Posterior vena cava (tissue), 2 donors: ENCODE measurements at regions not wholly inside any gene's neighbourhood (a gene's known extent, or its start where the extent isn't known, plus 50 kb on each side); places are given as distances from the start of the nearest gene placed in this dataset.

Source experiments
- DNase-seq: peaks from one replicate; pipeline ENCODE4 v3.0.0-alpha.2; 2020; ENCODE audit warnings: low spot score
- intact Hi-C, 2 donors: fragments of 100-400 bp; cut with DNase I; formaldehyde crosslinking; loops; one replicate each; pipeline versions ENCODE4 v1.14.1 to v1.14.2; 2022 to 2023
- donor health status: DM: yes; HTN: yes; CAD: no.
- donor health status: DM: yes; HTN: yes; CAD: no.

DNA sequence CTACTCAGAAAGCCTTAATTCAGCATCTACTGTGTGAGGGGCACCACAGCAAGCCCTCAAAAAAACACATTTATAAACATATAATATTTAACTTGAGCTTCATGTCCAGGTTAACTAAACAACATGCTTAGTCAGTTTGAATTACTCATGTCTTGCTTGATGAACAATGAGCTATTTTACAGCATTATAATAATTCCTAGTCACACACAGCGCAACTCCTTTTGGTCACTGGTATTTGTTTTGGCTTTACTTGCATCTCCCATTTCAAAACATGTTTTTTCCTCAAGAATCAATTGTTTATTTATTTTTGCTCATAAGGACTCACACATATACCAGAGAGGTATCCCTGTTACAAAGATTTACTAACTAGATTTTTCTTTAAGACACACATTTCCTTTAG, 616.7 kb upstream of the DAB2 start:
- no peak for DNase-seq
- intact Hi-C loops, result loop anchor here in 1 of 2 donors (10.0 kb wide), 1 partner anchor 267 kb away; no protein-coding TSS in a partner anchor

DNA sequence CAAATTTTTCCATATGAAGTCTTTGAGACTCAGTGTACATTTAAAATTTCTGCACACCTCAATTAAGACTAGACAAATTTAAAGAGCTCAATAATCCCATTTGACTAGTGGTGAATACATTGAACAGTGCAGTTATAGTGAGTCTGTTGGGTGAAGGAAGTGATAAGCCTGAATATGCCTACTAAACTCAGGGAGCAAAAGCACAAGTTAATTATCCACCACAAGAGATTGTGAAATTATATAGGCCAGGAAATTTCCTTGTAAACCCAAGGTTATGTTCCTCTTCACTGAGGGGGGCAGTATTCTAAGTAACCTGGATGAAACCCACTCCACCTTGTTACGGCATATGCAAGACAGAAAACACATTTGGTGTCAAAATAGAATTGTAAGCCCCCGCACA, 612.9 kb upstream of the DAB2 start:
- no peak for DNase-seq

DNA sequence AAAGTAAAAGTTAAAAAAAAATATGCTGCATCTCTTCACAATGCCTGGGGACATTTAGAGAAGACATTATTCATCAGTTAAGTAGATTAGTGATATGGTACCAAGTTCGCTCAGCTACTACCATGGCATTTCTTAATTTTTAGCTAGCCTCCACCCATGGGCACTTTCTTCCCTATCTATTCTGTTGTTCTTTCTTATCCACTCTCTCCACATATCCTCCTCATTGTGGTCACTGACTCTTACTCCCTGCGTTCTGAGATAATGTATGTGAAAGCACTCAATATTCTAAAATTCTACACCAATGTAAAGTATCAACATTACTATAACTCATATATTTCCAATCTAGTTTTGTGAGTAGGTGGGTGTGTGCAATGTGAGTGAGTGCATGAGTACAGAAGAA, 609.7 kb upstream of the DAB2 start:
- no peak for DNase-seq
- intact Hi-C loops, result no loop called here

More for the DNA sequence above, 612.9 kb upstream of the DAB2 start:
- intact Hi-C loops, result no loop called here

DNA sequence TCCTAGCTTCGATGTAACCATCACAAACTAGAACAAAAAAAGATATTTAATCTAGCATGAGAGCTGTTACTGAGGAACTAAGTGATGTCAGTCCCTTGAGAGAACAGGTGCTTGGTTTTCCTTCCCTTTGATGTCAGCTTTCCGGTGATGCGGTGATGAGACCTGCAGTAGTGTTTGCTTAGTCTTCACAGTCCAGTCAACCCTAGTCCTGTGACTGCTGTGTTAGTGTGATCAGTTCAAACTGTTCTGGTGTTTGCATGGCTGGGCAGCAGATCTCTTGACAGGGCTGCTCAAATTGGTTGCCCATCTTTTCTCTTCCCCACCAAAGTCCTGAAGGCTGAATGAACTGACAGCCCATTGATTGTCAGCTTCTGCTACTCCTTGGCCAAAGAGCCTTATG, 608.6 kb upstream of the DAB2 start:
- intact Hi-C loops, result no loop called here
- no peak for DNase-seq

DNA sequence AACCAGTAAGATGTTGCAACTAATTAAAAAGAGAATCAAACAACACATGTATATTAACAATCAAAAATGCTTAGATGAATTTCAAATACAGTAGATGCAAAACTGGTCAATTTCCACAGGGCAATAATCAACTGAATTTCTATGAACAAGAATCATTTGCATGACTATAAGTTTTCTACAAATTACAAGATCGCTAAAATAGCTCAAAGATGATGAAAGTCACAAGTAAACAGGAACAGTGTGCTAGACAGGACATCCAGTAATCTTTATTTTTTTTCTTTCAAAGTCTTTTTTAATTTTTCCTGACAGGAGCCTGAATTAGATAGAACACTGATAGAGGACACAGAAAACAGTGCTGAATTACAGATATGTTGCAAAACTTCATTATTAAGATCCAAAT, 608.2 kb upstream of the DAB2 start:
- intact Hi-C loops, result no loop called here
- DNase-seq, result no peak

DNA sequence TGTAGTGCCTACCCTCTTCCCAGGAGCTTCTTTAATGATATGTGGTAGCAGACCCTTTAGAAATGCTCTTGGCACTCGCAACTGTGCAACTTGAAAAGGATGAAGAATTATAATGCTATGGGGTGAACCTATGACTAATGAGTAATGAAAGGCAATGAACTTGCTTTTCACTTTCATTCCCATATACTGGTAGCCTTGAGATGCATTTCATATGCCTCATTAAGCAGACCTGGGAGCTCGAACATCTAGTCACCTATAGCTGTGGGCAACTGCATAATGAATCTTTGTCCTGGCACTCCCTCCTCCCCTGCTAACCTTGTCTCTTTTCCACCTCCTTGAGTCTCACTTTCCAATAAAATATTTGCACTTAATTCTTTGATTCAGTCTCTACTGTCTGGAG, 605.9 kb upstream of the DAB2 start:
- DNase-seq, result no peak
- intact Hi-C loops, result no loop called here

DNA sequence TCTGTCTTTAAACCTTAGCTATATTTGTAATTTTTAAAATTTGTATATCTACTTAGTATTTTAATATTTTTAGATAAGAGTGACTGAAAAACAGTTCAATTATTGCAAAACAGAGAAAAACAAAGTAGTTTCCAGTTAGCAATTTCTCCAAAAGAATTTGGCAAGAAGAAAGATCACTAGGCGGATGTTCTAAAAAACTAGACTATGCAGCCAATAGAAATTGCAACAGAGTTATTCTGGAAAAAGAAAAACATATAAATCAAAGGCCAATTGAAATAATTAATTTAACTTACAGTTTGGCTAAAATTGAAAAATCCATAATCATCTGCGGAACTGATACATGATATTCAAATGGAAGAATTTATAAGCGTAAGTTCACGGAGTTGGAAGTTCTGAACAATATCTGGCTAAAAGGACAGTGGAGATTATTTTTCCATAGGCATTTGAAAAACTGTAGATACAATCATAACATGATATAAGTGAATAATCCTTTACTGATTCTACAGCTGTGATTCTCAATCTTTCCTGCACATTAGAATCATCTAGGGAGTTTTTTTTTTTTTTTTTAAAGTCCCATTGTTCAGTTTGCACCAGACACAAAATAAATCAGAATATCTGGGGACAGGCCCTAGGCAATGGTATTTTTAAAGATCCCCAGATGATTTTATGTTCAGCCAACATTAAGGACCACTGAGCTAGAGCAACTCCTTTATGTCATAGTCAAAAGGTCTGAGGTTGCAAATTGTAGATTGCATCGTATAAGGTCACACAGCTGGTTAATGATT, 605.1 kb upstream of the DAB2 start:
- intact Hi-C loops, result no loop called here
- DNase-seq, result no peak

DNA sequence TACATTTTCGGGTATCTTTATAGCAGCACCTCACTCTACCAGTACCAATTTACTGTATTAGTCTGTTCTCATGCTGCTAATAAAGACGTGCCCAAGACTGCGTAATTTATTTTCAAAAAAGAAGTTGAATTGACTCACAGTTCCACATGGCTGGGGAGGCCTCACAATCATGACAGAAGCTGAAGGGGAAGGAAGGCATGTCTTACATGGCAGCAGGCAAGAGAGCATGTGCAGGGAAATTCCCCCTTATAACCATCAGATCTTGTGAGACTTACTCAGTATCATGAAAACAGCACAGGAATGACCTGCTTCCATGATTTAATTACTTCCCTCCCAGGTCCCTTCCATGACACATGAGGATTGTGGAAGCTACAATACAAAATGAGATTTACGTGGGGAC, 602.6 kb upstream of the DAB2 start:
- no peak for DNase-seq
- intact Hi-C loops, result no loop called here

DNA sequence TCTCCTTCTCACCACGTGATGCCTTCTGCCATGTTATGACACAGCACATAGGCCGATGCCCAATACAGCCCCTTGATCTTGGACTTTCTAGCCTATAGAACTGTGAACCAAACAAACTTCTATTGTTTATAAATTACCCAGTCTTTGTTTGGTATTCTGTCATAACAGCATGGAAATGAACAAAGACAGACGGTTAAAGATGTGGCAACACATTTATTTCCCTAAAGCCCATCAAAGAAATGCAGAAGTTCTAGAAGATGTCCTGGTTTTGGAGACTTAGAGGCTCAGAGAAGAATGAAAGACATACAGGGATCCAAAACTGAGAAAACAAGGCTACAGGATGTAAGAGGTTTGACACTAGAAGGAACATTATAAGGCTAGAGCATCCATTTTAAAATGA, 600.8 kb upstream of the DAB2 start:
- intact Hi-C loops, result no loop called here
- no peak for DNase-seq

DNA sequence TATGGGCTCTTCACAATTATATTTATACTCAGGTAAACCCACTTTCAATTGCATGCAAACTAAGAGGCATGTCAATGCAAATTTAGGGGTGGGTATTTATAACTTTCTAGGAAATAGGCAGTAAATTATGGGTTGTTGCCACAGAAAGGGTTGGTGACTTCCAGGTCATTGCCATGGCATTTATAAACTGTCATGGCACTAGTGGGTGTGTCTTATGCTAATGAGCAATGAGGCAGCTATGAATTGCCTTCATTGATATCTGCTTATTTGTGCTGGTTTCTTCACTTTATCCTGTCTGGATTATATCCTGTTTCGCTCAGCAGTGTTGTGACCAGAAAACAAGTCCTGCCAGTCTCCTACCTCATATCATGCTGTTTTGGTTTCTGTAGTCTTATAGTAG, 597.3 kb upstream of the DAB2 start:
- intact Hi-C loops, result no loop called here
- no peak for DNase-seq

DNA sequence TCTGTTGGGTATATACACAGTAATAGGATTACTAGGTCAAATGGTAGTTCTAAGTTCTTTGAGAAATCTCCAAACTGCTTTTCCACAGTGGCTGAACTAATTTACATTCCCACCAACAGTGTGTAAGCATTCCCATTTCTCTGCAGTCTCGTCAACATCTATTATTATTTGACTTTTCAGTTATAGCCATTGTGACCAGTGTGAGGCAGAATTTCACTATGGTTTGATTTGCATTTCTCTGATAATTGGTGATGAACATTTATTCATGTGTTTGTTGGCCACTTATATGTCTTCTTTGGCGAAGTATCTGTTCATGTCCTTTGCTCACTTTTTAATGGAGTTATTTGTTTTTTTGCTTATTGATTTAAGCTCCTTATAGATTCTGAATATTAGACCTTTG, 596.2 kb upstream of the DAB2 start:
- intact Hi-C loops, result no loop called here
- DNase-seq, result no peak

DNA sequence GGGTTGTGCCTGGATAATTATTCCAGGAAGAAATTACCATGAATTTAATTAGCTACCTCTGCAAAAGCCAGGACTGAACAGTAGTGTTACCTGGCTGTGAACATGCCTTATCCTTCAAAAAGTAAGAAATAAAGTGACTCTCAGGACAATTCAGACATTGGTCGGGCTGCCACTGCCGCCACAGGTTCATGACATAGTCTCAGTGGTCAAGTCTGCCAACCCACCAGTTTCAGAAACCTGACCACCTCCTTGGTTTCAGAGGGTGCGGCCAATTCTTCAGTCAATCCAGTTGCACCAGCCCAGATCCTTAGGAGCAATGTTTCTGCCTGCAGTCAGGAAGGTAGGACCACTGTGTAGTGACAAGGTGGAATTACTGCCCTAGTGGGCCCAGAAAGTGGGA, 593.1 kb upstream of the DAB2 start:
- intact Hi-C loops, result no loop called here
- DNase-seq, result no peak

DNA sequence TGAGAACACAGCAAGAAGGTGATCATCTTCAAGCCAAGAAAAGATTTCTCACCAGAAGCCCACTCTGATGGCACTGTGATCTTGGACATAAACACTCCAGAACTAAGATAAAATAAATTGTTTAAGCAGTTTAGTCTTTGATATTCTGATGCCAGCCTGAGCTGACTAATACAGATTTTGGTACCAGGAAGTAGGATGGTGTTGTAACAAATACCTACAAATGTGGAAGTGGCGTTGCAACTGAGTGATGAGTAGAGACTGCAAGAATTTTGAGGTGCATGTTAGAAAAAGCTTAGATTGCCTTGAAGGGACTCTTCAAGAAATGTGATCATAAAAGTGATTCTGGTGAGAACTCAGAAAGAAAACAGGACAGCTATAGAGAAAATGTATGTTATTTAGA, 592.4 kb upstream of the DAB2 start:
- intact Hi-C loops, result no loop called here
- DNase-seq, result no peak

DNA sequence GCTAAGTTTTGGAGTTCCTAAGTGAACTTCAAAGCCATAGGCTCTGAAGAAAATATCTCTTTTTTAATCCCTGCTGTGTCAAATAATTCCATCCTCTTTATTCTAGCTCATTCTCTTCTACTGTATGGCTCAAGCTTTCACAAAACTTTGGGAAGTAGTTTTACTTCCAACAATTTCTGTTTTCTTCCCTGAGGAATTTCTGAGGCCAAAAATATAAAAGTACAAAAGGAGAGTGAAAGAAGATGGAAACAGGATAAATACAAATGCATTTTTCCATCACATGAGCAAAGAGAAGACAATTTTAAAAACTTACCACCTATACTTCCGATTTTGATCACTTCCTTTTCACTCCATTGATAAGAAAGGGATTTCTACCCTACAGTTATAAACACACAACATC, 585.7 kb upstream of the DAB2 start:
- intact Hi-C loops, result no loop called here
- DNase-seq, result no peak

DNA sequence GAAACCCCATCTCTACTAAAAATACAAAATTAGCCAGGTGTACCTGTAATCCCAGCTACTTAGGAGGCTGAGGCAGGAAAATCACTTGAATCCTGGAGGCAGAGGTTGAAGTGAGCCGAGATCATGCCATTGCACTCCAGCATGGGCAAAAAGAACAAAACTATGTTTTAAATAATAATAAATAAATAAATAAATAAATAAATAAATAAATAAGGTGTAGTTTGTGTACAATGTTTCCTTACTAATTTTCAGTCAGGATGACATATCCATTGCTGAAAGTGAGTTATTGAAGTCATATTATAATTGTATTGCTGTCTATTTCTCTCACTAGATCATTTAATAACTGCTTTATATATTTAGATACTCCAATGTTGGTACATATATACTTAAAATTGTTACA, 581.5 kb upstream of the DAB2 start:
- intact Hi-C loops, result no loop called here
- DNase-seq, result no peak

DNA sequence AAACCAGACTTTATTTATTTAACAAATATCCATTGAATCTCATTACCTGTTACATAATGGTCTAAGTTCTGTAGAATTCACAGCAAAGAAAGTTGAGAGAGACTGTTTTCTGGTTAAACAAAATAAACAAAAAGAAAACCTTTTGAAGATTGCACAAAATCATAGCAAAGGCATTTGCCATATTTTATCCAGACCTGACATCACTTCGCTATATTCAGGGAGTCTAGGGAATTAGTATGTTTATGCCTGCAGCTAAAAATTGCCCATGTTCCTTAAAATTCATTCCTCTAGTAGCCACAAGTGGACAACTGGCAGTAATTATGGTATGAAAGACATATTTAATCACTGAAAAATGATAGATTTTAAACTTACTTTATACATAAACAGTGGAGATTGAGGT, 577.0 kb upstream of the DAB2 start:
- DNase-seq, result no peak
- intact Hi-C loops, result no loop called here

DNA sequence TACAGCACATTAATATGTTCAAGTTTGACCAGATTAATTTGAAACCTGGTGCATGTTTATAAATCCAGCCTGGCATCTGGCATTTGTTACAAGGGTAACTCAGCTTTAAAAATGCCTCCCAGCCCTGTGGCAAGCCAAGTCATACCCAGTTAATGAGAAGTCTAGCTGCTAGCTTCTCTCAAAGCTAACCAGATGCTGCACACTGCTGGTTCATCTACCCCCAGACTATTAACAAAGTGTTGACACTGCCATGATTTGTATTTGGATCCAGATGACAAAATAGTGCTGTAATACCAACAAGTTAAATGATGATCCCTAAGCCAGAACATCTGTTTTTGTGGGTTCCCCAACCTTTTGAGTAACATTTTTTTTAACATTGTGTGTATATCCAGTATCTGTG, 573.7 kb upstream of the DAB2 start:
- intact Hi-C loops, result no loop called here
- DNase-seq, result no peak

DNA sequence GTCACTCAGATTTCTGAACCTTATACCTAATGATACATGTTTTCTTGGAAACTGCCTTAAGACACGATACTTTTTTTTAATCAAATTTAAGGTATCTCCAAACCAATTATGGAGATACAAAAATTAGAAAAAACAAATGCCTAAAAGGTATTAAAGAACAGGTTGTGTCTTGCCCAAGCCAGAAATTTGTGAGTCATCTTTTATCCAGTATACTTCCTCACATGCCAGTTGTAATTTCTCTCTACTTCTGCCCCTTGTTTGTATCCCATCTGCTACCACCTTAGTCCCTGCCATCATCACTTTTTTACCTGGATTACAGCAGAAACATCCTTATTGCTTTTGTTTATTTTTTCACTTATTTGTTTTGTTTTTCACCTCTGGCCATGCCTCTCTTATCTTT, 571.2 kb upstream of the DAB2 start:
- intact Hi-C loops, result no loop called here
- no peak for DNase-seq

DNA sequence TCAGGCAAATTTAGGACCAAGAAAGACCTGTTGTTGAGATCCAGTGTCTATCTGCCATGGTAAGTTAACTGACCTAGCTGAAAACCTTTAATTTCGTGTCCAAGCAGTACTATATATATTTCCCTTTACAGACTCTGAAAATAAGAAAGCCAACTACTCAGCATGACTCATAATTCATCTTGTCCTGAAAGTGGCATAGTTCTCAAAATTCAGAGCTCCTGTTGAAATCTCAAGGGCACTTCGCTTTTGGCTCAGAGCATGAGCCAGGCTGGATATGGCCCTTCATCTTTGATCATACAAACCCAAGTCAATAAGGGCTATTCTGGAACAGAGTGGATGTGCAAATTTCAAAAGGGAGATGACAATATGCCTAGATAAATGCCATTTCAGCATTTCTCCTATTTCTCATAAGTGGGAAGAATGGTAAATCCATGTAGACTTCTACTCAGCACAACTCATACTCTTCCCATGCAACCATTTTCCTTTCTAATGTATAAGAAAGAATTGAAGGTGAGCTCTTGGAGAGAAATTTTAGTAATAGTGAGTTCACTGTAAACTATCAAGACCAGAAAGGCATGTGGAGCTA, 567.9 kb upstream of the DAB2 start:
- intact Hi-C loops, result no loop called here
- DNase-seq, result no peak

DNA sequence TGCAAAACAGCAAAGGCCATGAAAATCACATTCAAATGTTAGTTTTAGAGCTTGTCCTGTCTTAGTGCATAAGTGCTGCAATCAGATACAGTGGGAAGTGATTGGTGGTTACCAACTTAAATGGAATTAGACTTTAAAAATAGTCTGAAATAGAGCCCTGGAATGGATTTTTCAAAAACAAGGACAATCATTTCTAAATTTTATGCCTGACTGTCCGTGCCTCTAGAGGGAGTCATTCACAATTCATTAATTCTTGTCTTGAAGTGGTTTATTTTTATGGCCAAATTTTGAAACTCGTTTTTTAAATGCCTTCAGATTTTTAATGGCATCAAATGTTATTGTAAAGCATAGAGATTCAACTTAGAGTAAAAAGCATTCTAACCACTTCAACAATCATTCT, 561.8 kb upstream of the DAB2 start:
- DNase-seq, result no peak
- intact Hi-C loops, result no loop called here

DNA sequence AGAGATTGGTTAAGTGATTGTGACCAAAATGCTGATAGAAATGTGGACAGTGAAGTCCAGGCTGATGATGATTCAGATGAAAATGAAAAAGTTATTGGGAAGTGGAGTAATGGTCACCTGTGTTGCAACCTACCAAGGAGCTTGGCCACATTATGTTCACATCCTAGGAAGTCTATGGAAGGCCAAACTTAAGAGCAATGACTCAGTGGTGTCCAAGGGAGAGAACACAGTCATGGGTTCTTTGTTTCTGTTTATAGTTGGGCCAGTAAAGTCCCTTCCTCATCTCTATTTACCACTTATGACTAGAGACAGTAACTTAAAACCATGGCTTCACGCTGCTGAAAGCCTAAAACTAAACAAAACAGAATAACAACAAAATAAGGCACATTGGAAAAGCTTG, 555.3 kb upstream of the DAB2 start:
- intact Hi-C loops, result no loop called here
- DNase-seq, result no peak
